ENCODE measurements at regions not wholly inside any gene's neighbourhood (a gene's known extent, or its start where the extent isn't known, plus 50 kb on each side); places are given as distances from the start of the nearest gene placed in this dataset.

DNA sequence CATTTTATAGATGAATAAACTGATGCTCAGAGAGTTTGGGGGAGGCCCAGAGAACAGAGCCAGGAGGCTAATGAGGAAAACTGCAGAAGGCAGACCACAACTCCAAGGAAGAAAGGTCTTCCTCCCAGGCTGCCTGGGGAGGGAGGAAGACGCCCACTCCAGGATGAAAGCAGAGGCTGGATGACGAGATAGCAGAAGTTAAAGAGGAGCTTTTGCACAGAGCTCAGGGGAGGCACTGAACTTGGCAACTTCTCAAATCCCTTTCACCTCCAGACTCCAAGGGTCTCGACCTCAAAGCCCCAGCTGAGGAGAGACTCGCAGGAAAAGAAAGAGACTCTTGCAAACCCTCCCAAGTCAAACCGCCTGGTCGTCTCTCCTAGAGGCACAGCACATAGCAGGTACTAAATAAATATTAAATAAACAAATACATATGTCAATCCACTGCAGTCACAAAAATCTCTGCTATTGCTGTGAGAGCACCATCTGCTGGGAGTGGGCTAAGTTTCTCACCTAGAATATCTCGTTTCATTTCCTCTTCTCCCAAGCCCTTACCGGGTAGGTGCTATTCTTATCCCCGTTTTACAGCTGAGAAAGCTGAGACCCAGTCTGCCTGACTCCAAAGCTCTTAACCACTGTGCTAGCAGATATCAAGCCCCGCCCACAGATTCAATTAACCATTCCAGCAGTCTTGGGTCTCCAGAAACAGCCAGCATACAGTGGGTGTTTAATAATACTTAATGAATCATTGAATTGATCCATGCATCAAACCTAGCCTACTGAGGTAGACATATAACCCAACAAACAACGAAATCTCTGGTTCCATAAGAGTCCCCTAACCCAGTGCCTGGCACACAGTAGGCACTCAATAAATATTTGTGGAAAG is 97.8 kb upstream of the HAND1 start:
- DNase-seq (ENCODE audit: insufficient read length, low spot score) (no peak), FAIRE-seq (no peak)
- TF ChIP-seq, protein P1, sequence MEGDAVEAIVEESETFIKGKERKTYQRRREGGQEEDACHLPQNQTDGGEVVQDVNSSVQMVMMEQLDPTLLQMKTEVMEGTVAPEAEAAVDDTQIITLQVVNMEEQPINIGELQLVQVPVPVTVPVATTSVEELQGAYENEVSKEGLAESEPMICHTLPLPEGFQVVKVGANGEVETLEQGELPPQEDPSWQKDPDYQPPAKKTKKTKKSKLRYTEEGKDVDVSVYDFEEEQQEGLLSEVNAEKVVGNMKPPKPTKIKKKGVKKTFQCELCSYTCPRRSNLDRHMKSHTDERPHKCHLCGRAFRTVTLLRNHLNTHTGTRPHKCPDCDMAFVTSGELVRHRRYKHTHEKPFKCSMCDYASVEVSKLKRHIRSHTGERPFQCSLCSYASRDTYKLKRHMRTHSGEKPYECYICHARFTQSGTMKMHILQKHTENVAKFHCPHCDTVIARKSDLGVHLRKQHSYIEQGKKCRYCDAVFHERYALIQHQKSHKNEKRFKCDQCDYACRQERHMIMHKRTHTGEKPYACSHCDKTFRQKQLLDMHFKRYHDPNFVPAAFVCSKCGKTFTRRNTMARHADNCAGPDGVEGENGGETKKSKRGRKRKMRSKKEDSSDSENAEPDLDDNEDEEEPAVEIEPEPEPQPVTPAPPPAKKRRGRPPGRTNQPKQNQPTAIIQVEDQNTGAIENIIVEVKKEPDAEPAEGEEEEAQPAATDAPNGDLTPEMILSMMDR (IDR thresholded peaks at IDR 0.05; ENCODE audit: insufficient read depth, missing control alignments), result no peak

DNA sequence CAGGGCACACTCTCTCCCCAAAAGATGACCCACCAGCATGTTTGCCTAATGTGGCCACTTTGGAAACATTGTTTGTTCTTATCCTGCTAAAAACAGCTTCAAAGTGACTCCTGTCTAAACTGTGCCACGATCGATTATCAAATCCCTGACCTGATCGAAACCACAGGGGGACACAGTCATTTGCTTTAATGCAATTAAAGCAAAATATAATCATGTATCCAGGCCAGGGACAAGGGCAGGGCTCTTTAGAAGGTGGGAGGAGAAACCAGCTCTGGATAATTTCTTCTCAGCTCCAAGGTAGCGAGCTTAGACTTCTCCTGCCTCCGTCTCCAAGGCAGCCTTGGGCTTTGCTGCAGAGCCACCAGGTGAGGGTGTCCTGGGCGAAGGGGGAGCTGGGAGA is 95.0 kb upstream of the HAND1 start:
- no peak for FAIRE-seq
- TF ChIP-seq, protein P1 (IDR thresholded peaks at IDR 0.05; ENCODE audit: insufficient read depth, missing control alignments), result no peak
- no peak for DNase-seq (ENCODE audit: insufficient read length, low spot score)

DNA sequence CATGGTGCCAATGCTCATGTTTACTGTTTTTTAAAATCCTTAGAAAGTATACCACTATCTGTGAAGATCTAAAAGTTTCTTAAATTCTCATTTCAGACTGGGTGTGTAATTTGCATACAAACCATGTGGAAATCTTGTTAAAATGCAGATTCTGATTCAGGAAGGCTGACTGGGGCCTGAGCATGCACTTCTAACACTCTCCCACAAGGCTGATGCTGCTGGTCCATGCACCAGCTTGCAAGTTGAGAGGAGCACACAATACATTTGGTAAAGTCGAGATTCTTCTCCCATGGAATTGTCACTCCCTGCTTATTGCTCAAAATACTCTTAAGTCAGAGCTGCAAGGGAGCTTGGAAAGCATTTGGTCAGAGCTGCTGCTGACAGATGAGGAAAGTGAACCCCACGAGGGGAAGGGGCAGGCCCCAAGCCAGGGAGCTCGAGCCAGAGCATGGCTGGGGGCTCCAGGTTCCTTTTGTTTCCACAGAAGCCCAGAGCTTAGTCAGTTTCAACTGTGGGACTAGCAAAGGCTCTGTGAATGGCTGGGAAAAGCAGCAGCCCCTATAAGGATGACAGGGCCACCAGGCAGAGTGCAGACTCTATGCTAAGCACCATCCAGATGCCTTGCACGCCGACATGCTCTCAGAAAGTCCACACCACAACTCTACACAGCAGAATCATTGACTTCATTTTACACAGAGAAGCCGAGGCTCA is 93.5 kb upstream of the HAND1 start:
- TF ChIP-seq, protein P1 (IDR thresholded peaks at IDR 0.05; ENCODE audit: insufficient read depth, missing control alignments), result no peak
- DNase-seq (ENCODE audit: insufficient read length, low spot score) (no peak), FAIRE-seq (no peak)

DNA sequence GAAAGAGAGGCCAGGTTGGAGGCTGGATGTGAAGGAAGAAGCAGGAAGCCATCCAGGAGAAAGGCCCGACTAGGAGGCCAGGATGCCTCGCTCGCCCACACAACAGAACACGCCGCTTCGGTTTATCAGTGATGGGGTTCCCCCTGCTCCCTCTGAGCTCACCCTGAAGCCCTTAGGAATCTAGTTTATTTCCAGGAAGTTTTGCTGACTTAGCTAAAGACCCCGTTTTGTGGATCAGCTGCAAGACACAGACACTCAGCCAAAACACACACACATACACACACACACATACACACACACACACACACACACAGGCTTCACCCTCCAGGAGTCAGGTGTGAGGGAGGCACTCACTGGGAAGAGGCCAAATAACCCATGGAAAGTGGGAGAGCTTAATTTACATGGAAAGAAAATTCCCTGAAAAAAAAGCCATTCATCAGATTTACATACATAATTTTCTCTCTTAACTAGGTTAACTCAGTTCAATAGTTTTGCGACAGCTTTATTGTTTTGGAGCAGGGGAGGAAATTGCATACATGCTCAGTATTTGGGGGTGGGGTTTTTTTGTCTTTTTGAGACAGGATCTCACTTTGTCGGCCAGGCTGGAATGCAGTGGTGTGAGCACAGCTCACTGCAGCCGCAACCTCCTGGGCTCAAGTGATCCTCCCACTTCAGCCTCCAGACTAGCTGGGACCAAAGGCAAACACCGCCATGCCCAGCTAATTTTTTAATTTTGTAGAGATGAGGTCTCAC is 92.7 kb upstream of the HAND1 start:
- no peak for DNase-seq (ENCODE audit: insufficient read length, low spot score)
- FAIRE-seq, result no peak
- TF ChIP-seq, protein P1 (IDR thresholded peaks at IDR 0.05; ENCODE audit: insufficient read depth, missing control alignments), result no peak

DNA sequence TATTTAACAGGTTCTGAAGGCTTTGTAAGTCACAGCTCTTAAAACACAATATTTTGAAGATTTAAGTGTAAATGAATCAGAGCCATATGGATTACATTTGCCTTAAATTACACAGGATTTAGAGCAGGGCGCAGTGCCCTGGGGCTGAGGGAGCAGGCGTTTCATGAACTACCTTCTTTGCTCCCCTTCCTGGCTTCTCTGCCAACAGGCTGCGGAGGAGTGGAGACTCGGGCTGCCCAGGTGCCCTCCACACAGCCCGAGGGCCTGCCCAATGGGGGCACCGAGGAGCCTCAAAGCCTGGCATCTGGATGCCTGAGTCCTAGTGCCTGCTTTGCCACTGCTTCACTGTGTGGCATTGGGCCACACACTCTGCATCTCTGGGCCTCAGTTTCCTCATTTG is 90.6 kb upstream of the HAND1 start:
- TF ChIP-seq, protein P1 (IDR thresholded peaks at IDR 0.05; ENCODE audit: insufficient read depth, missing control alignments), result no peak
- DNase-seq (ENCODE audit: insufficient read length, low spot score) (no peak), FAIRE-seq (no peak)

DNA sequence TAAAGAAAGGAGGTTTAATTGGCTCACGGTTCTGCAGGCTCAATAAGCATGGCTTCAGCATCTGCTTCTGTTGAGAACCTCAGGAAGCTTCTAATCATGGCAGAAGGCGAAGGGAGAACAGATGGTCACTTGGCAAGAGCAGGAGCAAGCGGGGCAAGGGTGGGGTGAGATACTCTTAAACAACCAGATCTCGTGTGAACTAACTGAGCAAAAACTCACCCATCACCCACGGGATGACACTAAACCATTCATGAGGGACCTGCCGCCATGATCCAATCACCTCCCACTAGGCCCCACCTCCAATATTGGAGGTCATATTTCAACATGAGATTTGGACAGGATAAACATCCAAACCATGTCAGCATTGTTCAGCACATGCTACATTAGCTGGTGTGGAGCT is 89.1 kb upstream of the HAND1 start:
- FAIRE-seq (no peak), DNase-seq (ENCODE audit: insufficient read length, low spot score) (no peak)
- TF ChIP-seq, protein P1 (IDR thresholded peaks at IDR 0.05; ENCODE audit: insufficient read depth, missing control alignments), result no peak
